HEK293 (cell line): ENCODE measurements at regions not wholly inside any gene's neighbourhood (a gene's known extent, or its start where the extent isn't known, plus 50 kb on each side); places are given as distances from the start of the nearest gene placed in this dataset.

ENCODE experiments used
- ZNF174 ChIP-seq: fragments of 450-650 bp; formaldehyde crosslinking; IDR thresholded peaks from 2 replicates; pipeline ENCODE4 v1.5.0; 2017; ENCODE audit warnings: missing biosample characterization, mild to moderate bottlenecking, missing genetic modification characterization
- TF ChIP-seq, protein P1 (sequence below): fragments of 450-650 bp; formaldehyde crosslinking; IDR thresholded peaks from 2 replicates; pipeline ENCODE4 v1.5.1; 2017; ENCODE audit warnings: missing biosample characterization, missing genetic modification characterization
- TF ChIP-seq, protein P2 (sequence below): fragments of 450-650 bp; formaldehyde crosslinking; IDR thresholded peaks from 2 replicates; pipeline ENCODE4 v1.5.1; 2016; ENCODE audit warnings: missing biosample characterization, missing genetic modification characterization
- TF ChIP-seq, protein P3 (sequence below): fragments of 450-650 bp; formaldehyde crosslinking; IDR thresholded peaks from 2 replicates; pipeline ENCODE4 v1.5.1; 2016; ENCODE audit warnings: missing biosample characterization, missing genetic modification characterization
- TF ChIP-seq, protein P4 (sequence below): fragments of 450-650 bp; formaldehyde crosslinking; IDR thresholded peaks from 2 replicates; pipeline ENCODE4 v1.5.1; 2016; ENCODE audit warnings: missing biosample characterization, missing genetic modification characterization
- TF ChIP-seq, protein P5 (sequence below): fragments of 450-650 bp; formaldehyde crosslinking; IDR thresholded peaks from 2 replicates; pipeline ENCODE4 v1.5.1; 2016; ENCODE audit warnings: missing biosample characterization, missing genetic modification characterization

DNA sequence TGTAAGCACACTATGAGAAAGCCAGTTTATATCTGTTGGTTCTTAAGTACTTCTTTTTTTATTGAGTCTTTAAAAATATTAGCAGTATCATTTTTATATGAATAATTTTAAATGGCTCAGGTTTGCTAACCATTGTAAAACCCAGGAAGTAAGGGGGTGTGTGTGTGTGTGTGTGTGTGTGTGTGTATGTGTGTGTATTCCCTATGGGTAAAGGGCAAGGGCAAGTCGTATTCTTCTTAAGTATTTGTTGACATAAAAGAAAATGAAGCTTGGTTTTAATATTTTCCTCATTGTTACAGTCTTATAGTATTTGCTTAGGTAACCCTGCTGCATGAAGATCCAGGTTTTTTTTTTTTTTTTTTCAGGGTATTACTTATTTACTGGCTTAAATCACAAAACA lies 495.0 kb upstream of the B3GALT2 start:
- TF ChIP-seq, protein P1, sequence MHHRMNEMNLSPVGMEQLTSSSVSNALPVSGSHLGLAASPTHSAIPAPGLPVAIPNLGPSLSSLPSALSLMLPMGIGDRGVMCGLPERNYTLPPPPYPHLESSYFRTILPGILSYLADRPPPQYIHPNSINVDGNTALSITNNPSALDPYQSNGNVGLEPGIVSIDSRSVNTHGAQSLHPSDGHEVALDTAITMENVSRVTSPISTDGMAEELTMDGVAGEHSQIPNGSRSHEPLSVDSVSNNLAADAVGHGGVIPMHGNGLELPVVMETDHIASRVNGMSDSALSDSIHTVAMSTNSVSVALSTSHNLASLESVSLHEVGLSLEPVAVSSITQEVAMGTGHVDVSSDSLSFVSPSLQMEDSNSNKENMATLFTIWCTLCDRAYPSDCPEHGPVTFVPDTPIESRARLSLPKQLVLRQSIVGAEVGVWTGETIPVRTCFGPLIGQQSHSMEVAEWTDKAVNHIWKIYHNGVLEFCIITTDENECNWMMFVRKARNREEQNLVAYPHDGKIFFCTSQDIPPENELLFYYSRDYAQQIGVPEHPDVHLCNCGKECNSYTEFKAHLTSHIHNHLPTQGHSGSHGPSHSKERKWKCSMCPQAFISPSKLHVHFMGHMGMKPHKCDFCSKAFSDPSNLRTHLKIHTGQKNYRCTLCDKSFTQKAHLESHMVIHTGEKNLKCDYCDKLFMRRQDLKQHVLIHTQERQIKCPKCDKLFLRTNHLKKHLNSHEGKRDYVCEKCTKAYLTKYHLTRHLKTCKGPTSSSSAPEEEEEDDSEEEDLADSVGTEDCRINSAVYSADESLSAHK, result no peak
- TF ChIP-seq, protein P2, sequence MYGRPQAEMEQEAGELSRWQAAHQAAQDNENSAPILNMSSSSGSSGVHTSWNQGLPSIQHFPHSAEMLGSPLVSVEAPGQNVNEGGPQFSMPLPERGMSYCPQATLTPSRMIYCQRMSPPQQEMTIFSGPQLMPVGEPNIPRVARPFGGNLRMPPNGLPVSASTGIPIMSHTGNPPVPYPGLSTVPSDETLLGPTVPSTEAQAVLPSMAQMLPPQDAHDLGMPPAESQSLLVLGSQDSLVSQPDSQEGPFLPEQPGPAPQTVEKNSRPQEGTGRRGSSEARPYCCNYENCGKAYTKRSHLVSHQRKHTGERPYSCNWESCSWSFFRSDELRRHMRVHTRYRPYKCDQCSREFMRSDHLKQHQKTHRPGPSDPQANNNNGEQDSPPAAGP (tag by site-specific recombination), result no peak
- TF ChIP-seq, protein P3, sequence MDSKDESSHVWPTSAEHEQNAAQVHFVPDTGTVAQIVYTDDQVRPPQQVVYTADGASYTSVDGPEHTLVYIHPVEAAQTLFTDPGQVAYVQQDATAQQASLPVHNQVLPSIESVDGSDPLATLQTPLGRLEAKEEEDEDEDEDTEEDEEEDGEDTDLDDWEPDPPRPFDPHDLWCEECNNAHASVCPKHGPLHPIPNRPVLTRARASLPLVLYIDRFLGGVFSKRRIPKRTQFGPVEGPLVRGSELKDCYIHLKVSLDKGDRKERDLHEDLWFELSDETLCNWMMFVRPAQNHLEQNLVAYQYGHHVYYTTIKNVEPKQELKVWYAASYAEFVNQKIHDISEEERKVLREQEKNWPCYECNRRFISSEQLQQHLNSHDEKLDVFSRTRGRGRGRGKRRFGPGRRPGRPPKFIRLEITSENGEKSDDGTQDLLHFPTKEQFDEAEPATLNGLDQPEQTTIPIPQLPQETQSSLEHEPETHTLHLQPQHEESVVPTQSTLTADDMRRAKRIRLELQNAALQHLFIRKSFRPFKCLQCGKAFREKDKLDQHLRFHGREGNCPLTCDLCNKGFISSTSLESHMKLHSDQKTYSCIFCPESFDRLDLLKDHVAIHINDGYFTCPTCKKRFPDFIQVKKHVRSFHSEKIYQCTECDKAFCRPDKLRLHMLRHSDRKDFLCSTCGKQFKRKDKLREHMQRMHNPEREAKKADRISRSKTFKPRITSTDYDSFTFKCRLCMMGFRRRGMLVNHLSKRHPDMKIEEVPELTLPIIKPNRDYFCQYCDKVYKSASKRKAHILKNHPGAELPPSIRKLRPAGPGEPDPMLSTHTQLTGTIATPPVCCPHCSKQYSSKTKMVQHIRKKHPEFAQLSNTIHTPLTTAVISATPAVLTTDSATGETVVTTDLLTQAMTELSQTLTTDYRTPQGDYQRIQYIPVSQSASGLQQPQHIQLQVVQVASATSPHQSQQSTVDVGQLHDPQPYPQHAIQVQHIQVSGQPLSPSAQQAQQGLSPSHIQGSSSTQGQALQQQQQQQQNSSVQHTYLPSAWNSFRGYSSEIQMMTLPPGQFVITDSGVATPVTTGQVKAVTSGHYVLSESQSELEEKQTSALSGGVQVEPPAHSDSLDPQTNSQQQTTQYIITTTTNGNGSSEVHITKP (tag by site-specific recombination), result no peak
- TF ChIP-seq, protein P4, sequence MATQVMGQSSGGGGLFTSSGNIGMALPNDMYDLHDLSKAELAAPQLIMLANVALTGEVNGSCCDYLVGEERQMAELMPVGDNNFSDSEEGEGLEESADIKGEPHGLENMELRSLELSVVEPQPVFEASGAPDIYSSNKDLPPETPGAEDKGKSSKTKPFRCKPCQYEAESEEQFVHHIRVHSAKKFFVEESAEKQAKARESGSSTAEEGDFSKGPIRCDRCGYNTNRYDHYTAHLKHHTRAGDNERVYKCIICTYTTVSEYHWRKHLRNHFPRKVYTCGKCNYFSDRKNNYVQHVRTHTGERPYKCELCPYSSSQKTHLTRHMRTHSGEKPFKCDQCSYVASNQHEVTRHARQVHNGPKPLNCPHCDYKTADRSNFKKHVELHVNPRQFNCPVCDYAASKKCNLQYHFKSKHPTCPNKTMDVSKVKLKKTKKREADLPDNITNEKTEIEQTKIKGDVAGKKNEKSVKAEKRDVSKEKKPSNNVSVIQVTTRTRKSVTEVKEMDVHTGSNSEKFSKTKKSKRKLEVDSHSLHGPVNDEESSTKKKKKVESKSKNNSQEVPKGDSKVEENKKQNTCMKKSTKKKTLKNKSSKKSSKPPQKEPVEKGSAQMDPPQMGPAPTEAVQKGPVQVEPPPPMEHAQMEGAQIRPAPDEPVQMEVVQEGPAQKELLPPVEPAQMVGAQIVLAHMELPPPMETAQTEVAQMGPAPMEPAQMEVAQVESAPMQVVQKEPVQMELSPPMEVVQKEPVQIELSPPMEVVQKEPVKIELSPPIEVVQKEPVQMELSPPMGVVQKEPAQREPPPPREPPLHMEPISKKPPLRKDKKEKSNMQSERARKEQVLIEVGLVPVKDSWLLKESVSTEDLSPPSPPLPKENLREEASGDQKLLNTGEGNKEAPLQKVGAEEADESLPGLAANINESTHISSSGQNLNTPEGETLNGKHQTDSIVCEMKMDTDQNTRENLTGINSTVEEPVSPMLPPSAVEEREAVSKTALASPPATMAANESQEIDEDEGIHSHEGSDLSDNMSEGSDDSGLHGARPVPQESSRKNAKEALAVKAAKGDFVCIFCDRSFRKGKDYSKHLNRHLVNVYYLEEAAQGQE (tag by site-specific recombination), result no peak
- TF ChIP-seq ZNF174 (tag by site-specific recombination), result no peak
- TF ChIP-seq, protein P5, sequence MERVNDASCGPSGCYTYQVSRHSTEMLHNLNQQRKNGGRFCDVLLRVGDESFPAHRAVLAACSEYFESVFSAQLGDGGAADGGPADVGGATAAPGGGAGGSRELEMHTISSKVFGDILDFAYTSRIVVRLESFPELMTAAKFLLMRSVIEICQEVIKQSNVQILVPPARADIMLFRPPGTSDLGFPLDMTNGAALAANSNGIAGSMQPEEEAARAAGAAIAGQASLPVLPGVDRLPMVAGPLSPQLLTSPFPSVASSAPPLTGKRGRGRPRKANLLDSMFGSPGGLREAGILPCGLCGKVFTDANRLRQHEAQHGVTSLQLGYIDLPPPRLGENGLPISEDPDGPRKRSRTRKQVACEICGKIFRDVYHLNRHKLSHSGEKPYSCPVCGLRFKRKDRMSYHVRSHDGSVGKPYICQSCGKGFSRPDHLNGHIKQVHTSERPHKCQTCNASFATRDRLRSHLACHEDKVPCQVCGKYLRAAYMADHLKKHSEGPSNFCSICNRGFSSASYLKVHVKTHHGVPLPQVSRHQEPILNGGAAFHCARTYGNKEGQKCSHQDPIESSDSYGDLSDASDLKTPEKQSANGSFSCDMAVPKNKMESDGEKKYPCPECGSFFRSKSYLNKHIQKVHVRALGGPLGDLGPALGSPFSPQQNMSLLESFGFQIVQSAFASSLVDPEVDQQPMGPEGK, result no peak
